Spleen (tissue), 7 donors: ENCODE measurements at regions not wholly inside any gene's neighbourhood (a gene's known extent, or its start where the extent isn't known, plus 50 kb on each side); places are given as distances from the start of the nearest gene placed in this dataset.

Experiments used
- CTCF ChIP-seq, 11 experiments: fragments of 200-600 bp in 7 of 11; fragments of 450-650 bp in 4 of 11; sonication (generic) in 4 of 11; IDR thresholded peaks in 8 of 11; conservative IDR thresholded peaks in 3 of 11; 1 replicate in 7 of 11; 2 replicates in 4 of 11; pipeline versions ENCODE4 v1.4.0 to v1.8.0; 2016 to 2021; ENCODE audit warnings: antibody characterized with exemption in 11 of 11, inconsistent platforms in 4 of 11, mild to moderate bottlenecking in 1 of 11
- POLR2AphosphoS5 ChIP-seq, 3 donors: sonication (generic); formaldehyde crosslinking; IDR thresholded peaks; one replicate each; pipeline ENCODE4 v1.5.1; 2017; ENCODE audit warnings: antibody characterized with exemption in 3 of 3
- donor health status: DM: no; HTN: no; CAD: no; lungs with moderate emphysema.
- donor health status: DM: no; HTN: no; CAD: no.
- donor health status: DM: no; HTN: no; CAD: no.

GRCh38 chr16:49148410-49148809 lies 133.2 kb downstream of the CBLN1 start:
- TF ChIP-seq CTCF (IDR thresholded peaks at IDR 0.05 in 8 of 11, conservative IDR thresholded peaks at IDR 0.05 in 3 of 11) (no peak), POLR2AphosphoS5 (IDR thresholded peaks at IDR 0.05) (no peak)
